H9 (cell line): ENCODE measurements at regions not wholly inside any gene's neighbourhood (a gene's known extent, or its start where the extent isn't known, plus 50 kb on each side); places are given as distances from the start of the nearest gene placed in this dataset.

Experiments used
- DNase-seq: peaks from one replicate; pipeline ENCODE4 v3.0.0-alpha.2; 2017
- H2AFZ ChIP-seq: one replicate; pipeline ENCODE4 v1.6.1; 2013; ENCODE audit warnings: mild to moderate bottlenecking, low read length, control low read depth, moderate library complexity
- H2AK5ac ChIP-seq: 2 replicates; pipeline ENCODE4 v1.6.1; 2013; ENCODE audit warnings: low read length, control low read depth, mixed read lengths; ENCODE audit not compliant: insufficient read length
- H2BK120ac ChIP-seq: one replicate; pipeline ENCODE4 v1.6.1; 2013; ENCODE audit warnings: low read depth, mild to moderate bottlenecking, low read length, control low read depth, inconsistent platforms; ENCODE audit not compliant: poor library complexity, severe bottlenecking
- H2BK12ac ChIP-seq: 2 replicates; pipeline ENCODE4 v1.6.1; 2013; ENCODE audit warnings: low read length, control low read depth, mixed read lengths, low read depth; ENCODE audit not compliant: insufficient read length
- H2BK15ac ChIP-seq: 2 replicates; pipeline ENCODE4 v1.6.1; 2013; ENCODE audit warnings: low read depth, low read length, control low read depth
- H2BK20ac ChIP-seq: one replicate; pipeline ENCODE4 v1.6.1; 2013; ENCODE audit warnings: low read depth, mild to moderate bottlenecking, low read length, control low read depth, inconsistent platforms; ENCODE audit not compliant: poor library complexity, severe bottlenecking
- H2BK5ac ChIP-seq: 2 replicates; pipeline ENCODE4 v1.6.1; 2013; ENCODE audit warnings: low read length, control low read depth, mixed read lengths; ENCODE audit not compliant: insufficient read length
- H3K14ac ChIP-seq: 2 replicates; pipeline ENCODE4 v1.6.1; 2013; ENCODE audit warnings: low read length, control low read depth; ENCODE audit not compliant: insufficient read depth
- H3K18ac ChIP-seq: 2 replicates; pipeline ENCODE4 v1.6.1; 2013; ENCODE audit warnings: low read depth, mild to moderate bottlenecking, mixed read lengths, low read length, control low read depth; ENCODE audit not compliant: insufficient read length
- H3K23ac ChIP-seq: 2 replicates; pipeline ENCODE4 v1.6.1; 2013; ENCODE audit warnings: low read length, control low read depth, mixed read lengths, low read depth; ENCODE audit not compliant: insufficient read length
- H3K23me2 ChIP-seq: 2 replicates; pipeline ENCODE4 v1.6.1; 2013; ENCODE audit warnings: low read depth, mild to moderate bottlenecking, mixed read lengths, low read length, control low read depth; ENCODE audit not compliant: insufficient read length, poor library complexity, severe bottlenecking
- H3K27ac ChIP-seq: 2 replicates; pipeline ENCODE4 v1.5.1; 2013; ENCODE audit warnings: low read length, control low read depth, mixed read lengths, low read depth; ENCODE audit not compliant: insufficient read length
- H3K27me3 ChIP-seq: 2 replicates; pipeline ENCODE4 v1.6.1; 2013; ENCODE audit warnings: low read length, control low read depth, inconsistent platforms; ENCODE audit not compliant: insufficient read depth
- H3K4ac ChIP-seq: 2 replicates; pipeline ENCODE4 v1.6.1; 2013; ENCODE audit warnings: low read depth, mild to moderate bottlenecking, control low read depth, inconsistent platforms, low read length, moderate library complexity
- H3K4me1 ChIP-seq: 2 replicates; pipeline ENCODE4 v1.6.1; 2013; ENCODE audit warnings: low read length, control low read depth, inconsistent platforms; ENCODE audit not compliant: insufficient read depth
- H3K4me2 ChIP-seq: 2 replicates; pipeline ENCODE4 v1.6.1; 2013; ENCODE audit warnings: low read length, control low read depth, mixed read lengths; ENCODE audit not compliant: insufficient read length, insufficient read depth
- H3K56ac ChIP-seq: 2 replicates; pipeline ENCODE4 v1.6.1; 2013; ENCODE audit warnings: low read depth, mild to moderate bottlenecking, mixed read lengths, low read length, control low read depth; ENCODE audit not compliant: insufficient read length
- H3K79me1 ChIP-seq: 2 replicates; pipeline ENCODE4 v1.6.1; 2013; ENCODE audit warnings: low read depth, mild to moderate bottlenecking, moderate library complexity, low read length, control low read depth, inconsistent platforms; ENCODE audit not compliant: insufficient read depth, poor library complexity, severe bottlenecking
- H3K79me2 ChIP-seq: 2 replicates; pipeline ENCODE4 v1.6.1; 2013; ENCODE audit warnings: low read length, control low read depth, inconsistent platforms; ENCODE audit not compliant: insufficient read depth
- H3K9ac ChIP-seq: 2 replicates; pipeline ENCODE4 v1.6.1; 2013; ENCODE audit warnings: low read length, control low read depth, mixed read lengths; ENCODE audit not compliant: insufficient read length; ENCODE audit errors: extremely low read depth
- H3K9me3 ChIP-seq: one replicate; pipeline ENCODE4 v1.6.1; 2013; ENCODE audit warnings: low read depth, low read length, inconsistent platforms; ENCODE audit not compliant: control insufficient read depth
- H3T11ph ChIP-seq: one replicate; pipeline ENCODE4 v1.6.1; 2013; ENCODE audit warnings: mild to moderate bottlenecking, low read length, control low read depth, inconsistent platforms
- H4K20me1 ChIP-seq: one replicate; pipeline ENCODE4 v1.6.1; 2013; ENCODE audit not compliant: control insufficient read depth, insufficient read length, insufficient read depth
- H4K5ac ChIP-seq: 2 replicates; pipeline ENCODE4 v1.6.1; 2013; ENCODE audit warnings: low read depth, mild to moderate bottlenecking, mixed read lengths, low read length, control low read depth; ENCODE audit not compliant: insufficient read length
- H4K8ac ChIP-seq: replicated peaks from 2 replicates; pipeline ENCODE4 v1.6.1; 2013; ENCODE audit warnings: low read length, control low read depth, mixed read lengths, low read depth; ENCODE audit not compliant: insufficient read length
- H4K91ac ChIP-seq: 2 replicates; pipeline ENCODE4 v1.6.1; 2013; ENCODE audit warnings: low read depth, mild to moderate bottlenecking, moderate library complexity, mixed read lengths, low read length, control low read depth; ENCODE audit not compliant: insufficient read length
- H3K27ac Mint-ChIP-seq, 3 experiments: 2 replicates in 2 of 3; 3 replicates in 1 of 3; pipeline ENCODE4 v1.8.0; 2020 to 2021; ENCODE audit warnings: mixed read lengths in 3 of 3, mild to moderate bottlenecking in 1 of 3, moderate library complexity in 1 of 3
- H3K27me3 Mint-ChIP-seq: 2 replicates; pipeline ENCODE4 v1.8.0; 2021; ENCODE audit warnings: low read depth, mild to moderate bottlenecking, moderate library complexity, mixed read lengths
- H3K36me3 Mint-ChIP-seq, 3 experiments: 2 replicates in 2 of 3; 3 replicates in 1 of 3; pipeline ENCODE4 v1.8.0; 2020 to 2021; ENCODE audit warnings: low read depth in 3 of 3, mixed read lengths in 3 of 3; ENCODE audit not compliant: insufficient read depth in 1 of 3
- H3K4me1 Mint-ChIP-seq, 2 experiments: 2 replicates each; pipeline ENCODE4 v1.8.0; 2020; ENCODE audit warnings: mixed read lengths in 2 of 2
- H3K4me3 Mint-ChIP-seq, 2 experiments: 2 replicates in 1 of 2; 3 replicates in 1 of 2; pipeline ENCODE4 v1.8.0; 2020 to 2021; ENCODE audit warnings: mild to moderate bottlenecking in 2 of 2, mixed read lengths in 2 of 2, moderate library complexity in 1 of 2
- H3K9me3 Mint-ChIP-seq, 2 experiments: 2 replicates in 1 of 2; 3 replicates in 1 of 2; pipeline ENCODE4 v1.8.0; 2020; ENCODE audit warnings: mild to moderate bottlenecking in 2 of 2, mixed read lengths in 2 of 2, moderate library complexity in 1 of 2
- CTCF ChIP-seq: fragments of 200-600 bp; sonication (generic); conservative IDR thresholded peaks from 3 replicates; pipeline ENCODE4 v1.8.0; 2021; ENCODE audit warnings: antibody characterized with exemption, mild to moderate bottlenecking
- WGBS: extraction: QIAGEN DNeasy Blood & Tissue Kit; methylation state at CpG from one replicate; pipeline ENCODE4 v1.1.7; 2013; ENCODE audit warnings: missing lambda C conversion rate, low lambda C conversion rate, mixed read lengths; ENCODE audit not compliant: insufficient read length; ENCODE audit errors: extremely low coverage; 5-methylcytosine and 5-hydroxymethylcytosine counted together

GRCh38 chr2:67840460-67841068 lies 222.2 kb downstream of the C1D start:
- H3K27ac ChIP-seq, result no peak overlapping the region
- no peaks in the 10 kb centered on the region for H4K20me1 ChIP-seq
- Mint-ChIP-seq H3K4me1 (peaks cover 0 to 3% of the 10 kb centered on the region in 2 experiments; a peak in 2 of 4 replicates), H3K9me3 (no peaks in the 10 kb centered on the region), H3K36me3 (no peaks in the 10 kb centered on the region), H3K27me3 (peaks cover 2% of the 10 kb centered on the region; the same call in 1 of the 2 replicates), H3K27ac (no peak overlapping the region), H3K4me3 (no peak overlapping the region)
- no CpG with 5 or more reads among the region's 5 CpGs for WGBS
- no peak overlapping the region for H2AK5ac ChIP-seq
- H3K79me1 ChIP-seq, result no peaks in the 10 kb centered on the region
- no peak overlapping the region for H3K23ac ChIP-seq
- H3K4ac ChIP-seq, result no peak overlapping the region
- H3K27me3 ChIP-seq, result no peaks in the 10 kb centered on the region
- no peak overlapping the region for H3K14ac ChIP-seq
- no peaks in the 10 kb centered on the region for H3K9me3 ChIP-seq
- DNase-seq, result peak; percentile 74
- H3K56ac ChIP-seq, result no peak overlapping the region
- no peak overlapping the region for H3K9ac ChIP-seq
- no peak overlapping the region for H2BK12ac ChIP-seq
- no peak overlapping the region for H4K91ac ChIP-seq
- H3K4me1 ChIP-seq, result no peaks in the 10 kb centered on the region
- no peak overlapping the region for H2BK15ac ChIP-seq
- H3K4me2 ChIP-seq, result no peak overlapping the region
- H3K18ac ChIP-seq, result no peak overlapping the region
- no peaks in the 10 kb centered on the region for H3K23me2 ChIP-seq
- H4K8ac ChIP-seq, result no peak overlapping the region
- H3K79me2 ChIP-seq, result no peaks in the 10 kb centered on the region
- peak; percentile 90 for TF ChIP-seq CTCF
- no peak overlapping the region for H2AFZ ChIP-seq
- H2BK5ac ChIP-seq, result no peak overlapping the region
- no peak overlapping the region for H2BK20ac ChIP-seq
- no peak overlapping the region for H3T11ph ChIP-seq
- H4K5ac ChIP-seq, result no peak overlapping the region
- H2BK120ac ChIP-seq, result no peak overlapping the region
